ENCODE measurements at regions not wholly inside any gene's neighbourhood (a gene's known extent, or its start where the extent isn't known, plus 50 kb on each side); places are given as distances from the start of the nearest gene placed in this dataset.

GRCh38 chrX:14409341-14409740, 120.0 kb upstream of the GLRA2 start:
- peak; percentile 64 for FAIRE-seq
- Histone ChIP-seq H3K36me3 (replicated peaks in 1 of 2; ENCODE audit: control insufficient read depth in 1 of 2, insufficient read depth in 2 of 2, low read length in 2 of 2) (no peaks in the 10 kb centered on the region), H3K4me1 (ENCODE audit: insufficient read depth, low read length) (peaks cover 9% of the 10 kb centered on the region; the same call in 1 of the 2 replicates), H3K4me2 (ENCODE audit: low read depth, low read length) (no peak overlapping the region), H3K79me2 (ENCODE audit: insufficient read depth, low read length) (no peaks in the 10 kb centered on the region), H2AFZ (ENCODE audit: low read length) (no peak overlapping the region), H4K20me1 (ENCODE audit: insufficient read depth, low read length) (no peaks in the 10 kb centered on the region), H3K9me3 (ENCODE audit: low read length) (no peaks in the 10 kb centered on the region), H3K27ac (ENCODE audit: extremely low read length, insufficient read depth, low read length) (no peak overlapping the region), H3K27me3 (ENCODE audit: control insufficient read depth in 1 of 2, insufficient read depth in 2 of 2, low read length in 2 of 2) (no peaks in the 10 kb centered on the region), H3K9ac (ENCODE audit: insufficient read depth, low read depth, low read length) (no peak overlapping the region), H3K4me3 (replicated peaks in 1 of 3; ENCODE audit: insufficient read depth in 1 of 3, low read depth in 2 of 3, low read length in 3 of 3) (no peak overlapping the region)
- WGBS (ENCODE audit: low lambda C conversion rate), result 0% methylated on average over 2 of the region's 2 CpGs
- ChIA-PET POLR2A (no interaction called here), CTCF (ENCODE audit: low intra/inter-chr PET ratio, low total read pairs) (no interaction called here)
- intact Hi-C loops (cut with micrococcal nuclease; ENCODE audit: unreplicated experiment), result no loop called here
- no TSS peak for BruUV-seq (replicated peaks)
- peak; percentile 40 for DNase-seq (ENCODE audit: low spot score)
- in situ Hi-C loops (cut with HindIII; ENCODE audit: extremely low pct_ligation_motif_present, low pct_unique_long_range_greater_than_20kb), result no loop called here
- peak; percentile 67; the same call in 2 of the 3 replicates for ATAC-seq
- TF ChIP-seq FOSL1 (CRISPR knock-in tag; IDR thresholded peaks at IDR 0.05; ENCODE audit: borderline replicate concordance), result peak; percentile 36; the same call in 1 of the 2 replicates
- no peak for TF ChIP-seq ATF2 (CRISPR knock-in tag; IDR thresholded peaks at IDR 0.05)
- no peak for TF ChIP-seq ZSCAN29 (CRISPR knock-in tag; conservative IDR thresholded peaks at IDR 0.05)
- no peak for TF ChIP-seq BCL3 (CRISPR knock-in tag; IDR thresholded peaks at IDR 0.05)
- no peak for TF ChIP-seq MAFG (CRISPR knock-in tag; IDR thresholded peaks at IDR 0.05)
- TF ChIP-seq ZNF576 (CRISPR knock-in tag; IDR thresholded peaks at IDR 0.05), result no peak
- no peak for TF ChIP-seq TBP (CRISPR knock-in tag; IDR thresholded peaks at IDR 0.05)
- no peak for TF ChIP-seq REL (CRISPR knock-in tag; conservative IDR thresholded peaks at IDR 0.05)
- peak; percentile 38 for TF ChIP-seq PAXIP1 (CRISPR knock-in tag; conservative IDR thresholded peaks at IDR 0.05)
- no peak for TF ChIP-seq ZNF20 (CRISPR knock-in tag; IDR thresholded peaks at IDR 0.05)
- no peak for TF ChIP-seq HOMEZ (CRISPR knock-in tag; IDR thresholded peaks at IDR 0.05; ENCODE audit: low read depth)
- TF ChIP-seq CCAR2 (optimal IDR thresholded peaks at IDR 0.05; ENCODE audit: low read depth, low read length), result no peak
- no peak for TF ChIP-seq ZNF710 (CRISPR knock-in tag; IDR thresholded peaks at IDR 0.05; ENCODE audit: borderline replicate concordance)
- TF ChIP-seq HHEX (CRISPR knock-in tag; IDR thresholded peaks at IDR 0.05), result no peak
- TF ChIP-seq ISL2 (CRISPR knock-in tag; IDR thresholded peaks at IDR 0.05), result no peak
- TF ChIP-seq NCOA2 (CRISPR knock-in tag; IDR thresholded peaks at IDR 0.05), result no peak
